B cell (primary cell): ENCODE measurements at regions not wholly inside any gene's neighbourhood (a gene's known extent, or its start where the extent isn't known, plus 50 kb on each side); places are given as distances from the start of the nearest gene placed in this dataset.
"Not testable (repeated sequence)": the region's sequence is repeated elsewhere in the genome, so short reads cannot be mapped to it uniquely, and the experiment has no call there.

Source experiments
- ATAC-seq: fragments of 200-7000 bp; cut with Tn5 transposase; one replicate; pipeline ENCODE4 v1.10.0; 2021; ENCODE audit warnings: low read depth, mild to moderate bottlenecking, moderate number of reproducible peaks, moderate library complexity
- CTCF ChIA-PET: fragments of 350-600 bp; sonication (Branson Sonifier 250); formaldehyde crosslinking; loops from one replicate; lab custom pipeline; 2021; ENCODE audit warnings: antibody characterized with exemption, inconsistent platforms; lab: Charles Lee
- POLR2A ChIA-PET: fragments of 350-600 bp; sonication (Branson Sonifier 250); formaldehyde crosslinking; loops from one replicate; lab custom pipeline; 2021; ENCODE audit warnings: antibody characterized with exemption; lab: Charles Lee
- DNase-seq: peaks from one replicate; pipeline ENCODE4 v3.0.0; 2013
- H2AFZ ChIP-seq: 2 replicates; pipeline ENCODE4 v1.6.1; 2012; ENCODE audit warnings: mild to moderate bottlenecking, low read depth, low read length; ENCODE audit not compliant: insufficient read depth, poor library complexity, severe bottlenecking
- H3K27ac ChIP-seq, 2 donors: 1 replicate in 1 of 2; 2 replicates in 1 of 2; pipeline ENCODE4 v1.5.1; 2012 to 2013; ENCODE audit warnings: low read length in 2 of 2, mild to moderate bottlenecking in 2 of 2, moderate library complexity in 1 of 2
- H3K27me3 ChIP-seq, 4 experiments: fragments of 200-600 bp in 1 of 4; sonication (generic) in 1 of 4; replicated peaks in 1 of 4; 1 replicate in 2 of 4; 2 replicates in 2 of 4; pipeline versions ENCODE4 v1.6.1 to v1.7.0; 2013 to 2016; ENCODE audit warnings: low read length in 3 of 4, mild to moderate bottlenecking in 2 of 4, mixed read lengths in 1 of 4, moderate library complexity in 1 of 4; ENCODE audit not compliant: insufficient read depth in 4 of 4, control insufficient read depth in 3 of 4; ENCODE audit errors: control extremely low read depth in 1 of 4
- H3K36me3 ChIP-seq, 2 experiments: replicated peaks in 1 of 2; 1 replicate in 1 of 2; 2 replicates in 1 of 2; pipeline versions ENCODE4 v1.6.1 to v1.7.1; 2013; ENCODE audit warnings: low read length in 1 of 2; ENCODE audit not compliant: insufficient read depth in 2 of 2, control insufficient read depth in 1 of 2; ENCODE audit errors: control extremely low read depth in 1 of 2, extremely low read depth in 1 of 2
- H3K4me1 ChIP-seq, 2 donors: fragments of 200-600 bp in 1 of 2; sonication (generic) in 1 of 2; 1 replicate in 1 of 2; 2 replicates in 1 of 2; pipeline versions ENCODE4 v1.5.1 to v1.6.1; 2013 to 2017; ENCODE audit warnings: low read length in 2 of 2; ENCODE audit not compliant: control insufficient read depth in 2 of 2, insufficient read depth in 2 of 2
- H3K4me2 ChIP-seq: replicated peaks from 2 replicates; pipeline ENCODE3; 2012; ENCODE audit warnings: mild to moderate bottlenecking, low read depth, low read length; ENCODE audit not compliant: poor library complexity, severe bottlenecking
- H3K4me3 ChIP-seq, 5 experiments: fragments of 200-600 bp in 1 of 5; sonication (generic) in 1 of 5; 1 replicate in 3 of 5; 2 replicates in 2 of 5; pipeline versions ENCODE4 v1.5.1 to v1.7.0; 2011 to 2016; ENCODE audit warnings: low read length in 4 of 5, mild to moderate bottlenecking in 4 of 5, low read depth in 2 of 5, control low read depth in 1 of 5, moderate library complexity in 1 of 5; ENCODE audit not compliant: insufficient read depth in 1 of 5; ENCODE audit errors: control extremely low read depth in 1 of 5, extremely low read depth in 1 of 5
- H3K79me2 ChIP-seq: fragments of 200-600 bp; sonication (generic); one replicate; pipeline ENCODE4 v1.6.0; 2016; ENCODE audit warnings: low read length; ENCODE audit not compliant: control insufficient read depth, insufficient read depth
- H3K9ac ChIP-seq: fragments of 200-600 bp; sonication (generic); 2 replicates; pipeline ENCODE4 v1.6.1; 2017; ENCODE audit warnings: mild to moderate bottlenecking, low read length, moderate library complexity
- H3K9me3 ChIP-seq, 3 donors: one replicate each; pipeline versions ENCODE4 v1.6.1 to v1.7.1; 2013; ENCODE audit warnings: low read length in 2 of 3; ENCODE audit not compliant: control insufficient read depth in 2 of 3, insufficient read depth in 1 of 3; ENCODE audit errors: control extremely low read depth in 1 of 3
- H4K20me1 ChIP-seq: 2 replicates; pipeline ENCODE4 v1.6.0; 2012; ENCODE audit warnings: mild to moderate bottlenecking, low read length; ENCODE audit not compliant: insufficient read depth, control insufficient read depth, poor library complexity, severe bottlenecking
- H3K27ac Mint-ChIP-seq: one replicate; pipeline ENCODE4 v1.8.0; 2021; ENCODE audit warnings: mixed read lengths
- H3K27me3 Mint-ChIP-seq: one replicate; pipeline ENCODE4 v1.8.0; 2021; ENCODE audit warnings: mixed read lengths
- H3K4me1 Mint-ChIP-seq: one replicate; pipeline ENCODE4 v1.8.0; 2021; ENCODE audit warnings: mixed read lengths
- H3K4me3 Mint-ChIP-seq: one replicate; pipeline ENCODE4 v1.8.0; 2021; ENCODE audit warnings: mixed read lengths
- H3K9me3 Mint-ChIP-seq: one replicate; pipeline ENCODE4 v1.8.0; 2022; ENCODE audit warnings: mixed read lengths; ENCODE audit not compliant: insufficient read depth
- CTCF ChIP-seq: fragments of 200-600 bp; IDR thresholded peaks from one replicate; pipeline ENCODE4 v1.8.0; 2022; ENCODE audit warnings: antibody characterized with exemption, mild to moderate bottlenecking
- EZH2 ChIP-seq: IDR thresholded peaks from 2 replicates; pipeline ENCODE4 v1.6.1; 2012; ENCODE audit warnings: borderline replicate concordance, low read depth, mild to moderate bottlenecking, moderate library complexity, low read length; ENCODE audit not compliant: insufficient read depth, poor library complexity, severe bottlenecking
- WGBS: methylation state at CpG from one replicate; pipeline ENCODE4 v1.1.5; 2013; ENCODE audit warnings: missing lambda C conversion rate; ENCODE audit not compliant: insufficient coverage; 5-methylcytosine and 5-hydroxymethylcytosine counted together
- intact Hi-C: fragments of 100-400 bp; cut with micrococcal nuclease; formaldehyde crosslinking; loops from one replicate; pipeline ENCODE4 v1.10.0; 2022

GRCh38 chr12:131207300-131207660 is 253.6 kb downstream of the ADGRD1 start:
- H3K27ac ChIP-seq, H3K4me3 ChIP-seq, H3K4me3 Mint-ChIP-seq, H3K4me1 Mint-ChIP-seq, intact Hi-C loops, DNase-seq, ATAC-seq, H3K9me3 Mint-ChIP-seq, H3K27ac Mint-ChIP-seq, POLR2A ChIA-PET, H3K36me3 ChIP-seq, H3K4me2 ChIP-seq, H3K27me3 ChIP-seq, CTCF ChIA-PET, H3K9me3 ChIP-seq, H3K79me2 ChIP-seq, H3K27me3 Mint-ChIP-seq, H4K20me1 ChIP-seq, H3K9ac ChIP-seq, H3K4me1 ChIP-seq, H2AFZ ChIP-seq: not testable (repeated sequence)
- WGBS, result 86% methylated on average over 5 of the region's 12 CpGs

- H3K27ac ChIP-seq, H3K4me1 ChIP-seq, H4K20me1 ChIP-seq, H3K4me3 Mint-ChIP-seq, DNase-seq, POLR2A ChIA-PET, H3K9me3 Mint-ChIP-seq, H3K4me2 ChIP-seq, CTCF ChIA-PET, H3K4me1 Mint-ChIP-seq, intact Hi-C loops, H3K27ac Mint-ChIP-seq, H3K79me2 ChIP-seq, ATAC-seq, H3K36me3 ChIP-seq, H3K9ac ChIP-seq, H3K4me3 ChIP-seq, H3K9me3 ChIP-seq, H2AFZ ChIP-seq, H3K27me3 Mint-ChIP-seq, H3K27me3 ChIP-seq: not testable (repeated sequence)
- WGBS, result 98% methylated on average over 8 of the region's 21 CpGs
These were observed 254.1 kb downstream of the ADGRD1 start for GRCh38 chr12:131207841-131208240.

- H4K20me1 ChIP-seq, result no peaks in the 10 kb centered on the region
- TF ChIP-seq CTCF, result no peak
- no peak for TF ChIP-seq EZH2
- H3K27ac Mint-ChIP-seq, result no peak overlapping the region
- no peak overlapping the region for H2AFZ ChIP-seq
- no peak overlapping the region for H3K4me3 Mint-ChIP-seq
- no peaks in the 10 kb centered on the region for H3K79me2 ChIP-seq
- no peaks in the 10 kb centered on the region for H3K4me1 ChIP-seq
- H3K4me2 ChIP-seq, result no peak overlapping the region
- POLR2A ChIA-PET, result no interaction called here
- H3K27ac ChIP-seq, result no peak overlapping the region
- no peaks in the 10 kb centered on the region for H3K27me3 Mint-ChIP-seq
- DNase-seq (no peak), ATAC-seq (no peak)
- H3K9me3 Mint-ChIP-seq, result no peaks in the 10 kb centered on the region
- H3K4me3 ChIP-seq, result no peak overlapping the region
- H3K36me3 ChIP-seq, result no peaks in the 10 kb centered on the region
- no peaks in the 10 kb centered on the region for H3K4me1 Mint-ChIP-seq
- 86% methylated on average over 4 of the region's 5 CpGs for WGBS
- intact Hi-C loops, result no loop called here
- peaks cover 0 to 1% (median 0%) of the 10 kb centered on the region in 3 donors for H3K9me3 ChIP-seq
- no peaks in the 10 kb centered on the region for H3K27me3 ChIP-seq
- H3K9ac ChIP-seq, result no peak overlapping the region
- CTCF ChIA-PET, result no interaction called here
These were observed 254.7 kb downstream of the ADGRD1 start for GRCh38 chr12:131208425-131208824.
